WTC11 (cell line): ENCODE measurements at regions not wholly inside any gene's neighbourhood (a gene's known extent, or its start where the extent isn't known, plus 50 kb on each side); places are given as distances from the start of the nearest gene placed in this dataset.
A peak's percentile ranks its signal among the peaks of the same experiment; 100 is the strongest.

ENCODE experiments used
- ATAC-seq: fragments of 200-7000 bp; cut with Tn5 transposase; 2 replicates; pipeline ENCODE4 v1.10.0; 2021; ENCODE audit warnings: mild to moderate bottlenecking, moderate library complexity
- CTCF ChIA-PET: fragments of 300-600 bp; sonication (Branson Sonifier 250); formaldehyde crosslinking; loops from one replicate; lab custom pipeline; 2021; ENCODE audit warnings: antibody characterized with exemption; lab: Charles Lee
- POLR2A ChIA-PET: fragments of 350-600 bp; sonication (Branson Sonifier 250); formaldehyde crosslinking; loops from one replicate; lab custom pipeline; 2021; ENCODE audit warnings: antibody characterized with exemption; lab: Charles Lee
- DNase-seq: peaks from one replicate; pipeline ENCODE4 v3.0.0; 2021; ENCODE audit warnings: low spot score
- H3K27ac Mint-ChIP-seq: 2 replicates; pipeline ENCODE4 v1.8.0; 2021; ENCODE audit warnings: mixed read lengths
- H3K27me3 Mint-ChIP-seq: 2 replicates; pipeline ENCODE4 v1.8.0; 2021; ENCODE audit warnings: low read depth, mild to moderate bottlenecking, moderate library complexity, mixed read lengths
- H3K36me3 Mint-ChIP-seq: 2 replicates; pipeline ENCODE4 v1.8.0; 2021; ENCODE audit warnings: mixed read lengths
- H3K4me1 Mint-ChIP-seq: 2 replicates; pipeline ENCODE4 v1.8.0; 2022; ENCODE audit warnings: mixed read lengths
- H3K4me3 Mint-ChIP-seq: 2 replicates; pipeline ENCODE4 v1.8.0; 2021; ENCODE audit warnings: mild to moderate bottlenecking, moderate library complexity, mixed read lengths
- H3K9me3 Mint-ChIP-seq: 2 replicates; pipeline ENCODE4 v1.8.0; 2021; ENCODE audit warnings: mixed read lengths
- CBFB ChIP-seq: sonication (generic); formaldehyde crosslinking; IDR thresholded peaks from 2 replicates; pipeline ENCODE4 v1.8.1; 2022; ENCODE audit warnings: mild to moderate bottlenecking, low read depth, missing genetic modification reagents
- GRHL2 ChIP-seq: fragments of 250-450 bp; sonication (Bioruptor Pico); IDR thresholded peaks from 2 replicates; pipeline ENCODE4 v1.8.0; 2022; ENCODE audit warnings: mild to moderate bottlenecking, moderate library complexity; ENCODE audit not compliant: insufficient replicate concordance, severe bottlenecking
- IRF2 ChIP-seq: sonication (generic); formaldehyde crosslinking; IDR thresholded peaks from 2 replicates; pipeline ENCODE4 v1.8.0; 2022; ENCODE audit warnings: low read depth, missing genetic modification reagents, borderline replicate concordance
- OVOL2 ChIP-seq: fragments of 250-450 bp; sonication (Bioruptor Pico); IDR thresholded peaks from 2 replicates; pipeline ENCODE4 v1.9.0; 2021; ENCODE audit warnings: mild to moderate bottlenecking, borderline replicate concordance
- TEAD1 ChIP-seq: sonication (generic); formaldehyde crosslinking; IDR thresholded peaks from 2 replicates; pipeline ENCODE4 v1.8.0; 2022; ENCODE audit warnings: mild to moderate bottlenecking, missing genetic modification reagents
- ZNF219 ChIP-seq: sonication (generic); formaldehyde crosslinking; IDR thresholded peaks from 2 replicates; pipeline ENCODE4 v1.8.0; 2023; ENCODE audit warnings: missing genetic modification reagents, mild to moderate bottlenecking, borderline replicate concordance
- ZNF396 ChIP-seq: fragments of 250-450 bp; sonication (Bioruptor Pico); IDR thresholded peaks from 2 replicates; pipeline ENCODE4 v1.8.0; 2021; ENCODE audit warnings: mild to moderate bottlenecking, moderate library complexity, borderline replicate concordance
- ZNF671 ChIP-seq: fragments of 250-450 bp; sonication (Bioruptor Pico); IDR thresholded peaks from 2 replicates; pipeline ENCODE4 v1.8.0; 2021; ENCODE audit warnings: mild to moderate bottlenecking
- TF ChIP-seq, protein P1 (sequence below): sonication (generic); formaldehyde crosslinking; IDR thresholded peaks from 2 replicates; pipeline ENCODE4 v1.8.1; 2022; ENCODE audit warnings: low read depth, mild to moderate bottlenecking, moderate library complexity, missing genetic modification reagents, borderline replicate concordance
- TF ChIP-seq, protein P2 (sequence below): fragments of 250-450 bp; sonication (Bioruptor Pico); IDR thresholded peaks from 2 replicates; pipeline ENCODE4 v1.8.0; 2021; ENCODE audit warnings: mild to moderate bottlenecking
- TF ChIP-seq, protein P3 (sequence below): sonication (generic); formaldehyde crosslinking; IDR thresholded peaks from 2 replicates; pipeline ENCODE4 v1.8.1; 2023; ENCODE audit warnings: mild to moderate bottlenecking, missing genetic modification reagents, moderate library complexity
- TF ChIP-seq, protein P4 (sequence below): sonication (generic); formaldehyde crosslinking; IDR thresholded peaks from 2 replicates; pipeline ENCODE4 v1.8.0; 2023; ENCODE audit warnings: missing genetic modification reagents
- TF ChIP-seq, protein P5 (sequence below): fragments of 250-450 bp; sonication (Bioruptor Pico); conservative IDR thresholded peaks from 2 replicates; pipeline ENCODE4 v1.9.0; 2021; ENCODE audit warnings: mild to moderate bottlenecking
- TF ChIP-seq, protein P6 (sequence below): sonication (generic); formaldehyde crosslinking; conservative IDR thresholded peaks from 2 replicates; pipeline ENCODE4 v1.8.1; 2022; ENCODE audit warnings: mild to moderate bottlenecking, missing genetic modification reagents
- TF ChIP-seq, protein P7 (sequence below): sonication (generic); formaldehyde crosslinking; IDR thresholded peaks from 2 replicates; pipeline ENCODE4 v1.8.1; 2022; ENCODE audit warnings: missing genetic modification reagents, borderline replicate concordance

DNA sequence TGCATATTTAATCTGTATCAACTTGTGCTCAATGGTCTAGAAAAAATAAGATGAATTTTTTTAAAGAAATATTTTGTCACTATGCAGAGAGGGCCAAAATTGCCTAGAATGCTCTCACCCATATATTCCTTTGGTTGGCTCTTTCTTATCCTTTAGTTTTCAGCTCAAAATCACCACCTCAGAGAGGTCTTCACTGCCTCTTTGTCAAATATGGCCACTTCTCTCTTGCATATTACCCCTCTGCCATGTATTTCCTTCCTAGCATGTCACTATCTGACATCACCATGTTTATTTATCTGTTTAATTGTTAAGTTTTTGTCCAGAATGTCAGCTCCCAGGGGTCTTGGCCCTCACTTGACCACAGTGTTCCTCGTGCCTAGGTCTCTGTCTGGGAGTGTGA is 535.2 kb upstream of the CDH2 start (continued):
- TF ChIP-seq ZNF219 (CRISPR knock-in tag) (no peak), IRF2 (CRISPR knock-in tag) (no peak)
- TF ChIP-seq, protein P1, sequence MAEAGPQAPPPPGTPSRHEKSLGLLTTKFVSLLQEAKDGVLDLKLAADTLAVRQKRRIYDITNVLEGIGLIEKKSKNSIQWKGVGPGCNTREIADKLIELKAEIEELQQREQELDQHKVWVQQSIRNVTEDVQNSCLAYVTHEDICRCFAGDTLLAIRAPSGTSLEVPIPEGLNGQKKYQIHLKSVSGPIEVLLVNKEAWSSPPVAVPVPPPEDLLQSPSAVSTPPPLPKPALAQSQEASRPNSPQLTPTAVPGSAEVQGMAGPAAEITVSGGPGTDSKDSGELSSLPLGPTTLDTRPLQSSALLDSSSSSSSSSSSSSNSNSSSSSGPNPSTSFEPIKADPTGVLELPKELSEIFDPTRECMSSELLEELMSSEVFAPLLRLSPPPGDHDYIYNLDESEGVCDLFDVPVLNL (CRISPR knock-in tag), result no peak
- TF ChIP-seq, protein P2, sequence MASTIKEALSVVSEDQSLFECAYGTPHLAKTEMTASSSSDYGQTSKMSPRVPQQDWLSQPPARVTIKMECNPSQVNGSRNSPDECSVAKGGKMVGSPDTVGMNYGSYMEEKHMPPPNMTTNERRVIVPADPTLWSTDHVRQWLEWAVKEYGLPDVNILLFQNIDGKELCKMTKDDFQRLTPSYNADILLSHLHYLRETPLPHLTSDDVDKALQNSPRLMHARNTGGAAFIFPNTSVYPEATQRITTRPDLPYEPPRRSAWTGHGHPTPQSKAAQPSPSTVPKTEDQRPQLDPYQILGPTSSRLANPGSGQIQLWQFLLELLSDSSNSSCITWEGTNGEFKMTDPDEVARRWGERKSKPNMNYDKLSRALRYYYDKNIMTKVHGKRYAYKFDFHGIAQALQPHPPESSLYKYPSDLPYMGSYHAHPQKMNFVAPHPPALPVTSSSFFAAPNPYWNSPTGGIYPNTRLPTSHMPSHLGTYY (CRISPR knock-in tag), result no peak
- TF ChIP-seq, protein P3, sequence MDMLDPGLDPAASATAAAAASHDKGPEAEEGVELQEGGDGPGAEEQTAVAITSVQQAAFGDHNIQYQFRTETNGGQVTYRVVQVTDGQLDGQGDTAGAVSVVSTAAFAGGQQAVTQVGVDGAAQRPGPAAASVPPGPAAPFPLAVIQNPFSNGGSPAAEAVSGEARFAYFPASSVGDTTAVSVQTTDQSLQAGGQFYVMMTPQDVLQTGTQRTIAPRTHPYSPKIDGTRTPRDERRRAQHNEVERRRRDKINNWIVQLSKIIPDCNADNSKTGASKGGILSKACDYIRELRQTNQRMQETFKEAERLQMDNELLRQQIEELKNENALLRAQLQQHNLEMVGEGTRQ (CRISPR knock-in tag), result no peak

DNA sequence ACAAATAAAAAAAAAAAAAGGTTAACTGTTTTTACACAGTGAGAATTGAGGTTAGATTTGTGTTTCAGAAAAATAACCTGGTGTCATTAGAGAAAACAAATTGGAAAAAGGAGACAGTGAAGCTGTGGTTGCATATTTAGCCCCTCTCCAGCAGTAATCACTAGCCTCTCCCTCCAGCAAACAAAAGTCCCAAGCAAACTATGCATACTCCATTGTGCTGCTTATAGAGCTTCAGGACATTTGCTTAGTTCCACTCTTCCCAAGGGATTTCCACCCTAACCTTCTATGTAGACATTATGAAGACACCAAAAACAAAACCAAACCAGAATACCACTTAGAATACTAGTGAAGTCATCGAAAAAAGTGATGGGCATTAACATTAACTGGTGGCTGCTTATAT is 534.2 kb upstream of the CDH2 start:
- peak; percentile 78 for ATAC-seq
- TF ChIP-seq ZNF219 (CRISPR knock-in tag) (no peak), ZNF396 (CRISPR knock-in tag) (no peak), ZNF671 (CRISPR knock-in tag) (no peak), OVOL2 (CRISPR knock-in tag) (no peak)
- TF ChIP-seq, protein P3 (CRISPR knock-in tag), result no peak
- TF ChIP-seq, protein P1 (CRISPR knock-in tag), result no peak
- TF ChIP-seq, protein P4, sequence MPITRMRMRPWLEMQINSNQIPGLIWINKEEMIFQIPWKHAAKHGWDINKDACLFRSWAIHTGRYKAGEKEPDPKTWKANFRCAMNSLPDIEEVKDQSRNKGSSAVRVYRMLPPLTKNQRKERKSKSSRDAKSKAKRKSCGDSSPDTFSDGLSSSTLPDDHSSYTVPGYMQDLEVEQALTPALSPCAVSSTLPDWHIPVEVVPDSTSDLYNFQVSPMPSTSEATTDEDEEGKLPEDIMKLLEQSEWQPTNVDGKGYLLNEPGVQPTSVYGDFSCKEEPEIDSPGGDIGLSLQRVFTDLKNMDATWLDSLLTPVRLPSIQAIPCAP, result no peak
- TF ChIP-seq, protein P5, sequence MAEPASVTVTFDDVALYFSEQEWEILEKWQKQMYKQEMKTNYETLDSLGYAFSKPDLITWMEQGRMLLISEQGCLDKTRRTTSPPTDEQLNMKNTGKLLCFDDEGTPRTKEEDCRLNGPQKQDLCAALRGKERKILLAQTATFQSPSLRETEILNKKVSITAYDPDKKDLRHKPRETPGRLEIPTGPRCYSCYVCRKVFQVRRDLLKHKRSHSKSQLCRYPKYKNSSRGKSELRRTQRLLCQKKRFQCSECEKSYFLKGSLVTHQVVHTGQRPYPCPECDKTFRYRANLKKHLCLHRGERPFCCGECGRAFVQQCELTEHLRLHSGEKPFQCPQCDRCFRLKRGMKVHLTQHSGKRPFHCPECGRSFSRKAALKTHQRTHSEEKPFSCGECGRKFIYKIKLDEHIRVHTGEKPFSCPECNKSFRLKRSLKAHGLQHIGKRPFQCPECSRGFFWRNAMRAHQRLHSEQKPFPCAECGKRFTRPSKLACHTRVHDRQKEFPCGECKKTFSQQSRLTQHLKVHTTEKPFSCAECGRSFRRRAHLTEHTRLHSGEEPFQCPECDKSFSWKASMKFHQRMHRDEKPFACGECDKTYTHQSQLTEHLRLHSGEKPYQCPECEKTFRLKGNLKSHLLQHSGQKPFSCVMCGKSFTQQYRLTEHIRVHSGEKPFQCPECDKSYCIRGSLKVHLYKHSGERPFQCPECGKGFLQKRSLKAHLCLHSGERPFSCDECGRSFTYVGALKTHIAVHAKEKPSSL, result no peak
- CTCF ChIA-PET, result no interaction called here

DNA sequence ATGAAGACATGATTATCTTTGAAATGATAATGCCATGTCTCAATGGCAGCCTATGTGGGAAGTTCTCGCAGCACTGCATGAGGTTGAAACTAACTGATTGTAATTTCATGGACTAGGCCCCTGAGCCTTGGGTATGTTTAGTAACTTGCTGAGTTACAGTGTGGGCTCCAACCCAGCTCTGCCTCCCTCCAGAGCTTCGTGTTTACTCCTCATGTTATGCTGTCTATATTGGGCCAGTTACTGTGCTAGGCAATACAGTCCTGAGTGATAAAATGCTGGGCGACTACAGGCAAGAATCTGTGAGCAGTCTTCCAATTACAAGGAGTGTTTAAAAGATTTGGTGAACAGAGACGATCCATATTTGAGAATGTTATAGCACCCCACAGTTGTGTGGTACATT is 530.1 kb upstream of the CDH2 start:
- CTCF ChIA-PET, result no interaction called here
- no peaks in the 10 kb centered on the region for H3K36me3 Mint-ChIP-seq
- TF ChIP-seq, protein P6, sequence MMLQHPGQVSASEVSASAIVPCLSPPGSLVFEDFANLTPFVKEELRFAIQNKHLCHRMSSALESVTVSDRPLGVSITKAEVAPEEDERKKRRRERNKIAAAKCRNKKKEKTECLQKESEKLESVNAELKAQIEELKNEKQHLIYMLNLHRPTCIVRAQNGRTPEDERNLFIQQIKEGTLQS, result no peak
- TF ChIP-seq, protein P7, sequence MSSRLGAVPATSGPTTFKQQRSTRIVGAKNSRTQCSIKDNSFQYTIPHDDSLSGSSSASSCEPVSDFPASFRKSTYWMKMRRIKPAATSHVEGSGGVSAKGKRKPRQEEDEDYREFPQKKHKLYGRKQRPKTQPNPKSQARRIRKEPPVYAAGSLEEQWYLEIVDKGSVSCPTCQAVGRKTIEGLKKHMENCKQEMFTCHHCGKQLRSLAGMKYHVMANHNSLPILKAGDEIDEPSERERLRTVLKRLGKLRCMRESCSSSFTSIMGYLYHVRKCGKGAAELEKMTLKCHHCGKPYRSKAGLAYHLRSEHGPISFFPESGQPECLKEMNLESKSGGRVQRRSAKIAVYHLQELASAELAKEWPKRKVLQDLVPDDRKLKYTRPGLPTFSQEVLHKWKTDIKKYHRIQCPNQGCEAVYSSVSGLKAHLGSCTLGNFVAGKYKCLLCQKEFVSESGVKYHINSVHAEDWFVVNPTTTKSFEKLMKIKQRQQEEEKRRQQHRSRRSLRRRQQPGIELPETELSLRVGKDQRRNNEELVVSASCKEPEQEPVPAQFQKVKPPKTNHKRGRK (CRISPR knock-in tag), result no peak
- TF ChIP-seq CBFB (CRISPR knock-in tag) (no peak), TEAD1 (CRISPR knock-in tag) (no peak), GRHL2 (CRISPR knock-in tag) (no peak)
- POLR2A ChIA-PET, result no interaction called here
- no peaks in the 10 kb centered on the region for H3K27me3 Mint-ChIP-seq
- peak overlapping the region; percentile 61; the same call in 1 of the 2 replicates for H3K27ac Mint-ChIP-seq
- peak; percentile 56 for ATAC-seq
- H3K4me1 Mint-ChIP-seq, result peaks cover 54% of the 10 kb centered on the region
- H3K4me3 Mint-ChIP-seq, result no peak overlapping the region
- H3K9me3 Mint-ChIP-seq, result no peaks in the 10 kb centered on the region
- no peak for DNase-seq

More for the DNA sequence above, 534.2 kb upstream of the CDH2 start:
- POLR2A ChIA-PET, result no interaction called here
- Mint-ChIP-seq H3K9me3 (no peaks in the 10 kb centered on the region), H3K27ac (peak overlapping the region; percentile 31), H3K4me3 (no peak overlapping the region; the same call in 1 of the 2 replicates), H3K4me1 (peaks cover 58% of the 10 kb centered on the region), H3K36me3 (no peaks in the 10 kb centered on the region), H3K27me3 (no peaks in the 10 kb centered on the region)
- DNase-seq, result no peak
